Esophagus mucosa (tissue), 1 donor: ENCODE measurements at regions not wholly inside any gene's neighbourhood (a gene's known extent, or its start where the extent isn't known, plus 50 kb on each side); places are given as distances from the start of the nearest gene placed in this dataset.
"Not testable (repeated sequence)": the region's sequence is repeated elsewhere in the genome, so short reads cannot be mapped to it uniquely, and the experiment has no call there.

ENCODE experiments used
- ATAC-seq: fragments of 200-7000 bp; cut with Tn5 transposase; one replicate; pipeline ENCODE4 v1.9.1; 2020
- donor health status: DM: yes; HTN: yes; CAD: no.

DNA sequence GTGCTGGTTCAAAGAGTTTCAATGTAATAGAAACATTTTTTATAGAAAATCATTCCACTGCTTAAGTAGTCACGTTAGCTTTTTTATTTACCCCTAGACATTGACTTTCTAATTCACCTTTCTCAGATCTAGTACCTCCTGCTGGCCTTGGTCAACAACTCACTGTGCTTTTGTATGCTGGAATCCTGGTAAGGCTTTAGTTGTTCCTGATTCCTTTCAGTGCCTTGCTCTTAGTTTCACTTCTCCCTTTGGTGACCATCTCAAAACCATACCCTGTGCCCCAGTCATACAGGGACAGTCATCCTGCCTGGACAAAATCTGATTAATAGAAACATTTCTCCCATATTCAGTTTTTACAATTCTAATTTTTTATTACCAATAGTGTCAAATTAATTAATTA is 130.2 kb downstream of the GPR37 start:
- no peak for ATAC-seq

DNA sequence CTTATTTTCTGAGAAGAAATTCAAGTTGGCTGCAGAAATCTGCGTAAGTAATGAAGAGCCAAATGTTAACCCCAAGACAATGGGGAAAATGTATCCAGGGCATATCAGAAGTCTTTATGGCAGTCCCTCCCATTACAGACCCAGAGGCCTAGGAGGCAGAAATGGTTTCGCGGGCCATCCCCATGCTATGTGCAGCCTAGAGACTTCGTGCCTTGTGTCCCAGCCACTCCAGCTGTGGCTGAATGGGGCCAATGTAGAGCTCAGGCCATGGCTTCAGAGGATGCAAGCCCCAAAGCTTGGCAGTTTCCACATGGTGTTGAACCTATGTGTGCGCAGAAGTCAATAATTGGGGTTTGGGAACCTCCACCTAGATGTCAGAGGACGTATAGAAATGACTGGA is 131.9 kb downstream of the GPR37 start:
- no peak for ATAC-seq

DNA sequence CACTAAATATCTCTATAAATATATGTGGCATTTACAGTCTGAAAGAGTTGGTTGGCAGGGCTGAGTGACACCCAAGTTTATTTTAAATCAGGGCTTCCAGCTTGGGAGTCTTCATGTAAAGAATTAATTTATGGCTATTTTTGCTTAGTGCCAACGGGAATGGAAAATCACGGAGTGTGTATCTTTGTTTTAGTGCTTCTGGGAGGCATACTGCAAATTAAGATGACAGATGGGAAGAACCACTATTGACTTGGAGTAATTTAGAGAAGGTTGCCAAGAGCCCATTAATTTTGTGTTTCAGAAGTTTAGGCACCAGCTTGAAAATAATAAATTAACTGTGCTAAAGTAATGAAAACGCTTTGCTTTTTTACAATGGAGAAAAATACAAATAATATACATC is 135.2 kb downstream of the GPR37 start:
- ATAC-seq, result no peak

DNA sequence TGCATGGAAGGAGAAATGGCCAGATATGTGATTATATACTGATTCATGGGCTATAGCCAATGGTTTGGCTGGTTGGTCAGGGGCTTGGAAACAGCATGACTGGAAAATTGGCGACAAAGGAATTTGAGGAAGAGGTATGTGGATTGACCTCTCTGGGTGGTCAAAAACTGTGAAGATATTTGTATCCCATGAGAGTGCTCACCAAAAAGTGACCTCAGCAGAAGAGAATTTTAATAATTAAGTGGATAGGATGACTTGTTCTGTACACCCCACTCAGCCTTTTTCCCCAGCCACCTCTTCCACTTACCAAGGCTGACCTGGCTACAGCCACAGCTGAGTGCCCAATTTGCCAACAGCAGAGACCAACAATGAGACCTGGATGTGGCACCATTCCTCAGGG is 146.7 kb downstream of the GPR37 start:
- no peak for ATAC-seq

DNA sequence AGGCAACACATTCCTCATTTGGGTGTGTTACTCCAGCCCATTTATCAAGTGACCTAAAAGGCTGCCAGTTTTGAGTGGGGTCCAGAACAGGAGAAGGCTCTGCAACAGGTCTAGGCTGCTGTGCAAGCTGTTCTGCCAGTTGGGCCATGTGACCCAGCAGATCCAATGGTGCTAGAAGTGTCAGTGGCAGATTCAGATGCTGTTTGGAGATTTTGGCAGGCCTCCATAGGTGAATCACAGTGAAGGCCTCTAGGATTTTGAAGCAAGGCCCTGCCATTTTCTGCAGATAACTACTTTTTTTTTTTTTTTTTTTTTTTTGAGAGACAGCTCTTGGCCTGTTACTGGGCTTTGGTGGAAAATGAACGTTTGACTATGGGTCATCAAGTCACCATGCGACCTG is 147.5 kb downstream of the GPR37 start:
- not testable (repeated sequence) for ATAC-seq

DNA sequence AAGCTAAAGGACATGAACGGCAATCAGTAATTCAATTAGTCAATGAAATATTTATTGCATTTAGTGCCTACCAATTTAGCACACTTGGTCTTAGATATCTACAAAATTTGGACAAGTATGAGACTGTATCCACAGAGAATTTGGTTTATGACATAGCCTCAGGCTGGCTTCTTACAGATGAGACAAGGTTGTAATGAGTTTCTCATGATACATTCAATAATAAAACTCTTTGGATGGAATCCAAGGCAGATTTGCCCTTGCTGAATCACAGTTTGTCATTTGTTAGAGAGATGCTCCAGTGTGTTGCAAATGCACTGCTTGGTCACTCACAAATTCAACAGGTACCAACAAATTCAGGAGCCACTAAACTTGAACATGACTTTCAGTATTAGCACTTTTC is 162.5 kb downstream of the GPR37 start:
- ATAC-seq, result no peak

DNA sequence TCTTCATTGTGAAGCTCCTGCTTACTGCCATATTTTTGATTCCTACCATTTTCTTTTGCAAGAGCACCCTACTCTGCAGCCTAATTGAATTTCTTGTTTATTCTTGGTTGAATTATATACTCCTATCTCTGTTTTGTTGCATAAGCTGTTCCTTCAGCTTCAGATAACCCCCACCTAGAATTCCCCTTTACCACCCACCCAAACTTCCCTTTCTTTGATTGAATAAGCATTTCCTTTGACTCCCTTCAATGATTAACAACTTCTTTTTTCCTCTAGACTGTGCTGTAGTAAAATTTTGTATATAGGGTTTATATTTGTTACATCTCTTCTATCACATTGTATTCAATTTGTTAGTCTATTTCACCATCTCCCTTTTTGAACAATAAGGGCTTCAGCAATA is 168.1 kb downstream of the GPR37 start:
- ATAC-seq, result no peak

DNA sequence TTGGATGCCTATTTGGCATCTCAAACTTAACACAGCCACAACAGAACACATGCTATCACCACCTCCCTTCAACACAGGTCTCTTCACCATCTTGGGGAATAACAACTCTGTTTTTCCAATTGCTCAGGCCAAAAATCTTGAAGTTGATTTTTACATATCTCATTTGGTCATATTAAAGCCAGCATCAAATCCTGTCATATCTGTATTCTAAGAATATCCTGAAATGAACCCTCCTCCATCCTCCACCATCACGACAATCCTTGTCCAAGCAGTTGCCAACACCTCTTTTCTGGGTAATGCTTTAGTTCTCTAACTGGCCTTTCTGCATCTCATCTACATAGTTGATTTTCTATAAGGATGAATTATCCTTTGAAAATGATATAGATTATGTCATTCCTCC is 168.7 kb downstream of the GPR37 start:
- ATAC-seq, result no peak

DNA sequence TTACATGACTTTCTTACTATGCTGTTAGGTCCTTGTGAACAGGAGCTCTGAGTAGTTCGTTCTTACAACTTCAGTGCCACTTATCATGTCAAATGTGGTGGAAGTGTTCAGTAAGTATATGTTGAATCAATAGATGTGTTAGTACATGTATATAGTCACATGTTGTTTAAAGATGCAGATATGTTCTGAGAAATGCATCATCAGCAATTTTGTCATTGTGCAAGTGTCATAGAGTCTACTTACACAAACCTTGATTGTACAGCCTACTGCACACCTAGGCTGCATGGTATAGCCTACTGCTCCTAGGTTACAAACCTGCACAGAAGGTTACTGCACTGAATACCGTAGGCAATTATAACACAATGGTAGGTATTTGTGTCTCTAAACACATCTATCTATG is 174.8 kb downstream of the GPR37 start:
- no peak for ATAC-seq

DNA sequence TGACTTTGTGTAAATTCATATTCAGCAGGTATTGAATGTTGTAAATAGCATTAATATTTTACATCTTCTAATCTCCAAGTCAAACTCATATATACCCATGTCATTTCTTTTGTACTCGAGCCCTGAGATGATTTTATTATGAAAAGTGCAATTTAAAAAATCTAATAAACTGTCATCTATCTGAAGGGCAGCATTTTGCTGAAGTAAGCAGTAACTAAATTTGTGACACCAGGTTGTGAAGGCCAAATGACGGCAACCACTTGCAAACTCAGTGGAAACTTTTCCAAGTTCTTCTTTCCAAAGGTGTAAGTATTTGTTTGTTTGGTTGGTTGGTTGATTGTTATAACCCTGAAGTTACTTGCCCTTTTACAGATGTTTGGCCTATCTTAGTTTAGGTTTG is 188.3 kb downstream of the GPR37 start:
- no peak for ATAC-seq

DNA sequence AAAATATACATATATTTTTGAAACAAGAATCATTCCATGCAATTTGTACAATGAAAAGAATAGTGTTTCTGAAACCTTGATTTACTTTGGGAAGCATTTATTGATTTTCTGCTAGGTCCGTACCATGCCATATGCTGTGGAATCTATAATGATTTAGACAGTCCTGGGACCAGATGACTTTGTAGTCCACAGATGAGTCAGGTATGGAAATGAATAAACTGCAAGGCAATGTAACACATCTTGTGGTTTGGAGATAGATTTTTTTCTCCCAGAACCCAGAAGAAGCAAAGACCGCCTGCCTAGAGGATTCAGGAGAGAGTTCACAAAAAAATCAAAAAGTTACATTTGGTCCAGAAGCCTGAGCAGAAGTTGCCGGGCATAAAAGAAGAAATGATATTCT is 190.4 kb downstream of the GPR37 start:
- ATAC-seq, result no peak

DNA sequence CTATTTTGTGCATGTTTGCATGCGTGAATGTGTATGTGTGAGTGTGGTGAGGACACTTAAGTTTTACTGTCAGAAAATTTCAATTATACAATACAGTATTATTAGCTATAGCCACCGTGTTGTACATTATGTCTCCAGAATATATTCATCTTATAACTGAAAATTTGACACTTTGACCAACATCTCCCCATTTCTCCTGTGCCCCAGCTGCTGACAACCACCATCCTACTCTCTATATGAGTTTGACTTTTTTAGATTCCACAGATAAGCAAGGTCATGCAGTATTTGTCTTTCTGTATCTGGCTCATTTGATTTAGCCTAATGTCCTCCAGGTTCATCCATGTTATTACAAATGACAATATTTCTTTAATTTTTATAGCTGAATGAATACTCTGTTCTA is 195.0 kb downstream of the GPR37 start:
- ATAC-seq, result no peak

DNA sequence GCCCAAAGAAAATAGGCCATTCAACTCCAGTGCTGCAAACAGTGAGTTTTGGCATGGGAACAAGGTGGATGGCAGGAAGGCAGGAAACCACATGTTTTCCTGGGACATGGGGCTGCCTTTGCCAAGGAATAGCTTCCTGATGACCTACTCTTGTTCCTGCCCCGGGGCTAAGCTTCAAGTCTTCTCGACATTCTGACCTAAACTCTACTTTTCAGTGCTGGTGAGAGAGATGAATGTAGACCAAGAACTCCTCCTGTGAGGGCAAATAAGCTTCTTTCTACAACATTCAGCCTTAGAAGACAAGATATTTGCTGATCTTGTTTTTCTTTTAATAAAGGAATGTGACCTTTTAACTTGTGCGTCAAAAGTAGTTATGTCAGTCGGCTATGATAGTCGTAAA is 199.0 kb downstream of the GPR37 start:
- no peak for ATAC-seq

DNA sequence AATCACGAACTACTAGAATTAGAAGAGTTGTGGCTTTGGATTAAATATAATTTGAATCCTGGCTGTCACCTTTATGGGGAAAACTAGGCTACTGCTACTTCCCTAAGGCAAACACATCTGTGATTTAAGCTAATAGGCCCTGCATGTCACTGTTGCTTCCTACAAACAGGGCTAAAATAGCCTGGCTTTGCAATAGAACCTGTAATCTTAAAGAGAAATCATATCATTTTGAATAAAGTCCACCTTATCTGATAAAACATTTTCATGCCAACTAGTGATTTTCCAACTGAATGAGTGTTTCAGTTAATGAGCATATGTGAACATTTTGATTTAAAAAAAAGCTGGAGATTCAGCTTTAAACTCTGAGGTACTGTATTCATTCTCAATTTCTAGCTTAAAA is 208.0 kb downstream of the GPR37 start:
- ATAC-seq, result no peak

DNA sequence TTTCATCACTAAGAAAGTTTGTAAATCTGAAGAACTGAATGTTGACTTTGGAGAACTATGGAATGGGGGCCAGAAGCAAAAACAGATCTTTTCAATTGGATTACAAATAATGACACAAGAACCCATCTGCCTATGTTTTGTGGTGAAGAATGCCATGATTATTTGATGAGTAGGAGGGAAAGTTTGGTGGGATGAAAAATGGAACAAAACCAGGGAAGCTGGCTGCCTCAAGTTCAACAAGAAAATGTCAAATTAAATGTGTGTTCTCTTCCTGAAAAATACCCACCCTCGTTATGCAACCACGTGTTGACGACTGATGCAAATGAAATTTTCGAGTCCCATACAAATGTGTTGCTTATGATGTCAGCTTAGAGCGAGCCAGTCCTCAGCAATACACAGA is 208.5 kb downstream of the GPR37 start:
- ATAC-seq, result no peak

DNA sequence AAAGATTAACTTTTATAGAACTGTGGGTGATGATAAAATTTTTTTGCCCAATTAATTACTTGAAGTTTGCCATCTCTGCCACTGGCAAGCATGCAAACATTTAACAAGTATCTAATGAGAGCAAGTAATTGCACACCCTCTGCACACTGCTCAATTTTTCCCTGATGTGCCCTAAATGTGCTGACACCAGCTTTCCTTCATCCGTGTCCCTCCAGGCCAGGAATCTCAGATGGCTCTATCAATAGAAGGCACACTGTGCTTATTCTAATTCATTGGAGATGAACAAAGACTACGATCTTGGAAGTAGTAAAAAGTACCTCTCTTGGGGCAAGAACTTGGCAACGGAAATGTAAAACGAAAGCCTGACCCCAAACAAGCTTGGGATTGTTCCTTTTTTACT is 212.1 kb downstream of the GPR37 start:
- no peak for ATAC-seq

DNA sequence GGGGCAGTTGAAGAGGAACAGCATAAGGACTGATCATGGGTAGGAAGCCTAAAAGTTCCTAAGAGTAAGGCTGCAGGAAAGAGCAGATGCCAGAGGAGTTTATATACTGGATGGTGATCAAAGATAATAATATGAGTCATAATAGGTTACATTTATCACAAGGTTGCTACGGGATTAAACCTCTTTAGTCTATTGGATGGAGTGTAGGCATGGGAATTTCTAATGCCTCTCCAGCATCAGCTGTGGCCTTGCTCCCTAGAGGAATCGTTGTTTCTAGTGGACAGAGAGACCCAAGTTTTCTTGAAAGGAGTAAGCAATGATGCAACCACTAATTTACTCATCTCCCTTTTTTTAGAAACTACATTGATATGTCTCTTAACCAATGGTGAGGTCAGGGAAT is 213.4 kb downstream of the GPR37 start:
- ATAC-seq, result no peak

DNA sequence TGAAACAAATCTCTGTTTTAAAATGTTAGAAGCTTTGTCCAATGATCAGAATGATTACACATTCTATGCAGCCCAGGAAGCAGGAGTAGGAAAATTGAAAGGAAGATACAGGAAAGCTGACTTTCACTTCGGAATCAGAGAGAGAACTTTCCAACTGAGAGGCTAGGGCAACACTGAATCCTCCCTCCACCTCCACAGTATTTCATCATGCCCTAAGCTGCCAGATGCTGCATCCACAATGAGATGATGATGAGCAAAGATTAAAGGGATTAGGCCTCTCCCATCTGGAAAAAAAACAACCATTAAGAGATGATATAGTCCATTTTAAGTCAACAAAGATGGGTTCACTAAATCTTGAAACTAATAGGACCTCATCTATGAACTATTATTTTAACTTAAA is 215.6 kb downstream of the GPR37 start:
- ATAC-seq, result no peak

DNA sequence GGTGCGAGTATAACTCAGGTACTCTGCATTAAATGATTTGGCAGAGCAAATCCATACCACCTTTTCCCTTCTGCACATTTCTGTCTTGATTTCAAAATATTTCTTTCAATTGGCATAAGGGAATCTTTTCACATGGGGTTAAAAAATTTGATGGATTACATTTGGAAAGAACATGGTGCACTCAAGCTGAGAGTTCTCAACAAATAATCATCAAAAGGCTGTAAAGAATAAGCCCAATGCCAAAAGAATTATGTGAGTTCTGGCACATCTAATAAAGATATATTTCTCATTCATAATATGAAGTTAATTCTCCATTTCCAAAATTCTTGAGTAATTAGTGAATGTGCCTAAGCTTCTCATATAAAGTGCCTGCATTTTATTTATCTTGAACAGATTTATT is 223.1 kb downstream of the GPR37 start:
- ATAC-seq, result no peak

DNA sequence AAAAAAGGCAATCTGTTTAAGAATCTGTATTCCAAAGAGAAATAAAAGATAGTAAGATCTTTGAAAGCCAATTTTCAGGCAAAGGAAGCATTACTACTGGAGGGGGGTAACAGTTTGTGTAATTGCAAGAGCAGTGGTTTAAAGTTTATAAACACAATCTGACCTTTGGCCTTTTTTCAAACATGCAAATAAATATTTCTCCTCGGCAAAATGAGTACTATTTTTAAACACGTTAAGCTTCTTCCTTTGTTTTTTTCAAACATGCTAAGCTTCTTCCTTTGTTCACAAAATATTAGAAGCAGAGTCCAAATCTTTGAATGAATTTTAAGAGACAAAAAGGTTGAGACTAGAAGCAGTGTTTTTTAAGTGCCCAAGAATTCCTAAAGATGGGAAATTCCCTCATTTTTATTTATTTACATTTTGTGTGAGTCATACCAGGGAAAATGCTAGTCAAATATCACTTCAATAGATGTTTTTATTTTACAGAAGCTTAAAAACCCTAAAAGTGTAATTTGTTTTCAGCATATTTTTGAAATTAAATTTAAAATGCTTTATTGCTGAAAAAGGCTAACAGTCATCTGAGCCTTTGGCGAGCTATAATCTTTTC is 229.3 kb downstream of the GPR37 start:
- ATAC-seq, result no peak

DNA sequence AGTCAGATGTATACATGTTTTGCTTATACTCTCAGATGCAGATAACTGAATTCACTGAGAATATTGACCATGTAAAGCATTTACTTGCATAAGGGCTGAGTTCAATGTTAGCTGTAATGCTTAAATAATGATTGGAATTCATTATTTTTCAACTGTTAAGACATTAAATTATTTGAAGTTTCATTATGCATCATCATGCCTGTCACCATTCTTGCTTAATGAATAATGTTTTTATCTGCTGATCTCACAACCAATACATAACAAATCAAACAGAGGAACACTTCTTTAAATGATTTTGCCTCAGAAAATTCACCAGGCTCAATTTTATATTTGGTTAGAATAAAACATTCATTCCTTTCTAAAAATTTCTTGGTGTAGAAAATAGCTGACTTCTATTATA is 233.4 kb downstream of the GPR37 start:
- ATAC-seq, result no peak

DNA sequence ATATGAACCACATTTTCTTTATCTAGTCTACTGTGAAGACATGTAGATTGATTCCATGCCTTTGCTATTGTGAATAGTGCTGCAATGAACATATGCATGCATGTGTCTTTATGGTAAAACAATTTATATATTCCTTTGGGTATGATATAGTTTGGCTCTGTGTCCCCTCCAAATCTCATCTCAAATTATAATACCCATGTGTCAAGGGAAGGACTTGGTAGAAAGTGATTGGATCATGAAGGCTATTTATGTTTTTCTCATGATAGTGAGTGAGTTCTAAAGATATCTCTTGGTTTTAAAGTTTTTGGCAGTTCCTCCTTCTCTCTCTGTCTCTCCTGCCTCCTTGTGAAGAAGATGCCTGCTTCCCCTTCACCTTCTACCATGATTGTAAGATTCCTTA is 248.7 kb downstream of the GPR37 start:
- ATAC-seq, result no peak

DNA sequence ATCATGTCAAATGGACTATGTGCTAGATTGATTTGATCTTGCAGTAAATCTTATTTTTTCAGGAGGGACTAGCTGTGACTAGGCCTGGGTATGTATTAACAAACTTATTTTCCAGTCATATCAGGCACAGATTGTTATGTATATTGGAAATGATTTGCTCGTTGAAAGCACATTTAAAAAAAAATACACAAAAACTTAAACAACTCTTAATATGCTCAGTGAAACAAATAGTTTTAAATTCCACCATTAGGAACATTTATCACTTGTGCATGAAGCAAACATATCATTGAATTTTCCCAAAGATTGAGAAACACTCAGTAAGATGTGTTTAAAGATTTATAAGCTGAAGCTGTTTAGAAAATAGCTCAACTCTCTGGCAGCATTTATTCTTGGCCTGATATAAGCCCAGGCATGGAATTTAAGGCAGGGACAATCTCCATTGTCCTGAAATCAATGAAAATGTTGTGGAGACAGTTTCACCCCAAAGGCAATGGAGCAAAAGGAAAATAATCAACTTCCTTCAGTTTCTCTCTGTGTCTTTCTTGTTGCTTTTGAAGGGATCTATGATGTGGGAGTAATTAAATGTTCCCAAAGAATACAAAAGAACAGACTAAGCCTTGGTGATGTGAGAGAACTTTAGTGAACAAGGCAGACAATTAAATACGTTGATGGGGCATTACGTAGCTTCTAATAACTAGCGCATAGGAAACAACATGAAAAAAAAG is 250.3 kb downstream of the GPR37 start:
- ATAC-seq, result no peak

DNA sequence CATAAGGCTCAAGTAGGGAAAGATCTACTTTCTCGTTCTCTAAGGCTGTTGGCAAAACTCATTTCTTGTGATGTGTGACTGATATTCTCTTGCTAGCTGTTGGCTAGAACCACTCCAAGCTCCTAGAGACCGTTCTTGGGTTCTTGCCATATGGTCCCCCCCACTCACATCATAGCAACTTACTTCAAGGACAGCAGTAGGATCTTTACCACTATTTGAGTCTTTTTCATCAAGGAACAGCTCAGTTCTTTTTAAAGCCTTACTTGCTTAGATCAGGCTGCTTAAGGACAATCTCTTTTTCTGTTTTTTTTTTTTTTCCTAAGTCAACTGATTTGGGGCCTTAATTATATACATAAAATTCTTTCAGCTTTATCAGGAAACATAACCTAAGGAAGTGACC is 251.1 kb downstream of the GPR37 start:
- ATAC-seq, result no peak

DNA sequence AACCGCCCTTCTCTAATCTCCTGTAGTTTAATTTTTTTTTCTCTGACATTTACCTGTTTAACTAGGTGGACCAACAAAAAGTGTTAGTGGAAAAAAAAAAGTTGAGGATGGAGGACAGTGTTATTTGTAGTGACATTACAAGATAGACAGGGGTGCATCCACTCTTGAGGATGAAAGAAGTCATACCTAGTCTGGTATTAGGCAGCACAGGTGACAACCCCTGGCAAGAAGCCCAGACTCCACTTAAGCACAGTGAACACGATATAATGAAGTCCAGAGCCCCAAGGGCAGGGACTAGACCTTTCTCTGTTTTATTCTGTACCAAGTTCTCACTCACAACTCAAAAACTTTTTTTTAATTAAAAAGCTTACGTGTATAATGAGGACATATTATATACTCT is 268.4 kb downstream of the GPR37 start:
- ATAC-seq, result no peak
